ENCODE measurements at regions not wholly inside any gene's neighbourhood (a gene's known extent, or its start where the extent isn't known, plus 50 kb on each side); places are given as distances from the start of the nearest gene placed in this dataset.
"Not testable (repeated sequence)": the region's sequence is repeated elsewhere in the genome, so short reads cannot be mapped to it uniquely, and the experiment has no call there.

DNA sequence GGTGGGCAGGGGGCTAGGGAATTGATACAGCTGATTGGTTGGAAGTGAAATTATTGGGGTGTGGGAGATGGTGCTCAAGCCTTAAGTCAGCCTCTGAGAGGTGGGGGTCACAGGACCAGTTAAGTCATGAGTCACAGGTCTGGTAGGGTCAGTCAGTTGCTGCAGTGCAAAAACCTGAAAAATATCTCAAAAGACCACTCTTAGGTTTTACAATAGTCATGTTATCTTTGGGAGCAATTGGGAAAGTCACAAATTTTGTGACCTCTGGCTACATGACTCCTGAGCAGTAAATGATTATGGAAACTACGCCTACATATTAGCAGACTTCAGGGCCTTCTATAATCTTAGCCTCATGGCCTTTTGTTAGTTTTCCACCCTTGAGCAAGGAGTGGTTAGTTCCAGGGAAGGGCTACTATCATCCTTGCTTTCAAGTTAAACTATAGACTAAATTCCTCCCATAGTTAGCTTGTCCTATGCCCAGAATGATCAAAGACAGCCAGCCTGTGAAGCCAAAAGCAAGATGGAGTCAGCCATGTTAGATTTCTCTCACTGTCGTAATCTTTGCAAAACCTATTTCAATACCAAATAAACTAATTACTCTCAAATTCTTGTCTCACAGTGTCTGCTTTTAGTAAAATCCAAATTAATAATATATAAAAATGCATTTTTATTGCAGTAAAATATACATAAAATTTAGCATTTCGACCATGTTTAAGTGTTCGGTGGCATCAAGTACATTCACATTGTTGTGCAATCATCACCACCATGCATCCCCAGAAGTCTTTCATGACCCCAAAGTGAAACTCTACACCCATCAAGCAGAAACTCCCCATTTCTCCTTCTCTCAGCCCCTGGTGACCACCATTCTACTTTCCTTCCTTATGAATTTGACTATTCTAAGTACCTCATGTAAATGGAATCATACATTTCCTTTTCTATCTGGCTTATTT is 60.9 kb upstream of the CD2AP start:
- no peak overlapping the region for H3K4me3 ChIP-seq (ENCODE audit: low read depth, low read length)
- DNase-seq (ENCODE audit: low read depth), result no peak
- no peak for TF ChIP-seq CTCF (conservative IDR thresholded peaks at IDR 0.05; ENCODE audit: low read depth, low read length)

GRCh38 chr6:47419621-47420020 is 58.0 kb upstream of the CD2AP start:
- no peak for TF ChIP-seq CTCF (conservative IDR thresholded peaks at IDR 0.05; ENCODE audit: low read depth, low read length)
- no peak overlapping the region for H3K4me3 ChIP-seq (ENCODE audit: low read depth, low read length)
- DNase-seq (ENCODE audit: low read depth), result no peak

GRCh38 chr6:47420394-47421371 is 56.9 kb upstream of the CD2AP start:
- H3K4me3 ChIP-seq (ENCODE audit: low read depth, low read length), result no peak overlapping the region
- peak; percentile 49 for DNase-seq (ENCODE audit: low read depth)
- TF ChIP-seq CTCF (conservative IDR thresholded peaks at IDR 0.05; ENCODE audit: low read depth, low read length), result no peak

GRCh38 chr6:47423079-47423478 is 54.5 kb upstream of the CD2AP start:
- no peak for DNase-seq (ENCODE audit: low read depth)
- H3K4me3 ChIP-seq (ENCODE audit: low read depth, low read length), result no peak overlapping the region
- no peak for TF ChIP-seq CTCF (conservative IDR thresholded peaks at IDR 0.05; ENCODE audit: low read depth, low read length)

- H3K4me3 ChIP-seq (ENCODE audit: low read depth, low read length), result no peak overlapping the region
- DNase-seq (ENCODE audit: low read depth), result no peak
- no peak for TF ChIP-seq CTCF (conservative IDR thresholded peaks at IDR 0.05; ENCODE audit: low read depth, low read length)
Observed at GRCh38 chr6:47424436-47424836, 53.2 kb upstream of the CD2AP start.

GRCh38 chr6:47425724-47426123 is 51.9 kb upstream of the CD2AP start:
- not testable (repeated sequence) for H3K4me3 ChIP-seq (ENCODE audit: low read depth, low read length); DNase-seq (ENCODE audit: low read depth)

Data from choroid plexus epithelial cell (primary cell).